Right lung (tissue), 2 donors: ENCODE measurements at regions not wholly inside any gene's neighbourhood (a gene's known extent, or its start where the extent isn't known, plus 50 kb on each side); places are given as distances from the start of the nearest gene placed in this dataset.

Experiments used
- DNase-seq, 2 donors: peaks; one replicate each; pipeline ENCODE4 v3.0.0-alpha.2; 2013

- DNase-seq = no peak
Observed at GRCh38 chr4:138561906-138562305, 319.8 kb upstream of the SLC7A11 start.

GRCh38 chr4:138561276-138561880, 319.2 kb upstream of the SLC7A11 start:
- DNase-seq = no peak

GRCh38 chr4:138560448-138560847, 318.3 kb upstream of the SLC7A11 start:
- no peak for DNase-seq

- no peak for DNase-seq
Observed at GRCh38 chr4:138558886-138559285, 316.7 kb upstream of the SLC7A11 start.

GRCh38 chr4:138555584-138555983, 313.4 kb upstream of the SLC7A11 start:
- no peak for DNase-seq

- DNase-seq = no peak
Observed at GRCh38 chr4:138555108-138555507, 313.0 kb upstream of the SLC7A11 start.

- DNase-seq = no peak
Observed at GRCh38 chr4:138553001-138553845, 311.1 kb upstream of the SLC7A11 start.

- no peak for DNase-seq
Observed at GRCh38 chr4:138542191-138542776, 300.1 kb upstream of the SLC7A11 start.

GRCh38 chr4:138540056-138540800, 298.1 kb upstream of the SLC7A11 start:
- DNase-seq = no peak

GRCh38 chr4:138538743-138539142, 296.6 kb upstream of the SLC7A11 start:
- no peak for DNase-seq

- DNase-seq = no peak
Observed at GRCh38 chr4:138537731-138538490, 295.8 kb upstream of the SLC7A11 start.

- no peak for DNase-seq
Observed at GRCh38 chr4:138535316-138535715, 293.2 kb upstream of the SLC7A11 start.

- no peak for DNase-seq
Observed at GRCh38 chr4:138522366-138522765, 280.2 kb upstream of the SLC7A11 start.

- DNase-seq = no peak
Observed at GRCh38 chr4:138521809-138522208, 279.7 kb upstream of the SLC7A11 start.

GRCh38 chr4:138519436-138519835, 277.3 kb upstream of the SLC7A11 start:
- no peak for DNase-seq

GRCh38 chr4:138513535-138513934, 271.4 kb upstream of the SLC7A11 start:
- no peak for DNase-seq

- DNase-seq = no peak
Observed at GRCh38 chr4:138512756-138513155, 270.6 kb upstream of the SLC7A11 start.

- DNase-seq = no peak
Observed at GRCh38 chr4:138510053-138510452, 267.9 kb upstream of the SLC7A11 start.

- DNase-seq = no peak
Observed at GRCh38 chr4:138509346-138509745, 267.2 kb upstream of the SLC7A11 start.

- DNase-seq = no peak
Observed at GRCh38 chr4:138507522-138507921, 265.4 kb upstream of the SLC7A11 start.

GRCh38 chr4:138501614-138502013, 259.5 kb upstream of the SLC7A11 start:
- no peak for DNase-seq

GRCh38 chr4:138500869-138501268, 258.7 kb upstream of the SLC7A11 start:
- DNase-seq = no peak
